ENCODE measurements at regions not wholly inside any gene's neighbourhood (a gene's known extent, or its start where the extent isn't known, plus 50 kb on each side); places are given as distances from the start of the nearest gene placed in this dataset.

DNA sequence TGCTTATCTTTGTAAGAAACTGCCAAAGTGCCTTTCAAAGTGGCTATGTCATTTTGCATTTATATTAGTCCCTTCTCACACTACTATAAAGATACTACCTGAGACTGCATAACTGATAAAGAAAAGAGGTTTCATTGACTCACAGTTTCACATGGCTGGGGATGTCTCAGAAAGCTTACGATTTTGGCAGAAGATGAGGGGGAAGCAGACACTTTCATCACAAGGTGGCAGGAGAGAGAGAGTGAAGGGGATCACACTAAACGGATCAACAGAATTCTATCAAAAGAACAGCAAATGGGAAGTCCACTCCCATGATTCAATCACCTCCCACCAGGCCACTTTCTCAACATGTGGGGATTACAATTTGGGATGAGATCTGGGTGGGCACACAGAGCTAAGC is 1352.0 kb upstream of the B3GALT2 start:
- no peak for DNase-seq (ENCODE audit: low read depth in 2 of 2)

DNA sequence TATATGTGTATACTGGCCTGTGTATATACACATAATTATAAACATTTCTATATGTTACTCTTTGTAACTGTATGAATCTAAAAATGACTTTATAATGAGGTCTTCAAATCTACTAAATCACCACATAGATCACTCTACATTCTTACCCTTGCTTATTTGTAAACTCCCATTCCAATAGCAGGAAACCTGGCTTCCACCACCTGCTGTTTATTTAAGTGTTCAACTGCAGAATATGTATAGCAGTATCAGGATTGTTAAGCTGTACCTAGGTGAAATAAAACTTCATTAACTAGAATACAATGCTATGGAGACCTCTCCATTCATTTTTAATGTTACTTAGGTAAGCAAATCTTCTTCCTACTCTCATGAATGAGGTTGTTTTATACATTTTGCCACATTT is 1351.1 kb upstream of the B3GALT2 start:
- no peak for DNase-seq (ENCODE audit: low read depth in 2 of 2)

DNA sequence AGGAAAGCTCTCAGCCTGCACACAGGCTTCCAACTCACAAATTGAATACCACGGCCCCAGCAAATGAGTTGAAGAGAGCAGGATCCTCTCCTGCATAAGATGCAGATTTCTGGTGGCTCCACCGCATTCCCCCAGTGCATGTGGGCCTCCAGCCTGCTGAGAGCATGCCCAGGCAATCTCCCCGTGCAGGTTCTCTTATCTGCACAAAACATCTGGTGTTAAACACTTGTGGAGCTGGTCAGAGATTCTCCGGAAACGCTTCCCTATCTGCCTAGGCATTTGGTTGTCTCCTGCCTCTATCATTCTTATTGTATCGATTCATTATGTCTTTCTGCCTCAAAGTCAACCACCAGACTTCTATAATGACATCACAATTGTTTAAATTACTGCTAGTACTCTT is 1349.0 kb upstream of the B3GALT2 start:
- no peak for DNase-seq (ENCODE audit: low read depth in 2 of 2)

DNA sequence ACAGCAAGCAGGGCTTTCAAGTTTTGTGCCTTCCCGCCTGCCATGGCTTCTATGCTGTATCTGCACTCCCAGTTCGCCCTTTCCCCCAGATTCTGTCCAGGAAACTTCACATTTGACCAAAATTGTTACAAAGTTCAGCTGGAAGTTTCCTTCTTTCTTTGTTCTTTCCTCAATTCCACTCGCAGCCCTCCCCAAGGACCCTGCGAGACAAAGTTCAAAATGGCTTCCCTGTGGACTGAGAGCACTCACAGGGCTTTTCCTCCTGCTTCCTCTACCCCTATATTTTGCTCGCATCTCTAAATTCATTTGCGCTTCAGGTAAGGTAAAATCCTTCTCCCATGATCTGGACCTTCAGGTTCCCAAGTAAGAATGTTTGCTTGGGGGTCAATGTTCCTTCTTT is 1348.4 kb upstream of the B3GALT2 start:
- DNase-seq (ENCODE audit: low read depth in 2 of 2): no peak

DNA sequence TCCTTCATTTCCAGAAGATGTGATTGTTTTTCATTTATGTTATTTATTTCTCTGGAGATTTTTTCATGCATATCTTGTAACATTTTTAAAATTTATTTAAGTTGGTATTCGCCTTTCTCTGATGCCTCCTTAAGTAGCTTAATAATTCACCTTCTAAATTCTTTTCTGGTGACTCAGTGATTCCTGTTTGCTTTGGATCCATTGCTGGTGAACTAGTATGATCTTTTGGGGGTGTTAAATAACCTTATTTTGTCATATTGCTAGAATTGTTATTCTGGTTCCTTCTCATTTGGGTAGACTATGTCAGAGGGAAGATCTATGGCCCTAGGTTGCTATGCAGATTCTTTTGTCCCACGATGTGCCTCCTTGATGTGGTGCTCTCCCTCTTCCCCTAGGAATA is 1347.2 kb upstream of the B3GALT2 start:
- no peak for DNase-seq (ENCODE audit: low read depth in 2 of 2)

DNA sequence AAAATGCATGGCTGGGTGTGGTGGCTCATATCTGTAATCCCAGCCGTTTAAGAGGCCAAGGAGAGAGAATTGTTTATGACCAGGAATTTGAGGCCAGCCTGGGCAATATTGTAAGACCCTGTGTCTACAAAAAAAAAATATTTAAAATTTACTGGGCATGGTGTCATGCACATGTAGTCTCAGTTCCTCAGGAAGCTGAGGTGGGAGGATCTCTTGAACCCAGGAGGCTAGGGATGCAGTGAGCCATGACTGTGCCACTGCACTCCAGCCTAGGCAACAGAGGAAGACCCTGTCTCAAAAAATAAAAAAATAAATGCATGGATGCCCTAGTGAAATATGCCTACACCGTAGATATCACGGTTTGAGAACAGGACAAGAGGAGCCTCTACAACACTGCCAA is 1331.2 kb upstream of the B3GALT2 start:
- DNase-seq (ENCODE audit: low read depth in 2 of 2): no peak

DNA sequence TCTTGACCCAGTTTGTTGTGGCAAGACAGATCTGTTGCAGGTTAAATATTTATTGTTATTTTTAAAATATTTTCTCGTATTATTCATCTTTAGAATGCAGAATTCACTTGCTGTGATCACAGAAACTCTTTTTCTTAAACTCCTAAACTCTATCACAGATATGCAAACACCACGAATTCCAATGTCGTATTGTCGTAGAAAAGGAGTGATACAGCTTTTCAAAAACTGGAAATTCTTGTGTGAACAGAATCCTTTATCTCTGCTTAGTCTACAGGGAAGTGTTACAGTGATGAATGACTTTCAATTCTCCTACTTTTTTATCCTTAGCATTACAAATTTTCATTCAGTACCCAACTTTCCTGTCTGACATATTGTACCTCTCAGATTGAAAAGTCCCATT is 1329.5 kb upstream of the B3GALT2 start:
- no peak for DNase-seq (ENCODE audit: low read depth in 2 of 2)

DNA sequence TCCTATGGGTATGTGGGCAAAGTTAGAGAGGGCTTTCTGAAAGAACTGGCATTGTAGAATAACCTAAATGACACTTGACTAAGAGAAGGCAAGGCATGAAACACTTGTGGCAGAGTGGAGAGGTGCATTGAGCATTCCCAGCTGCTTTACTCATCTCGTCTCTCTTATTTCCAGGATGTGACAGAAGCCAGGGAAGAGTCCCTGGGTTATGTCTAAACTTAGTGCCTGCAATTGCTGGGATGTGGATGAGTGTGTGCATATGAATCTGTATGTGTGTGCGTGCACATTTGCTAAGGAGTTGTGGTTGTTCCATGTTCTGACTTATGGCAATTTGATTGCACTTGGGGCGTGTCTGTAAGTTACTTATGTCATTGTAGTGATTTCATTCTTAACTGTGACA is 1326.5 kb upstream of the B3GALT2 start:
- no peak for DNase-seq (ENCODE audit: low read depth in 2 of 2)

DNA sequence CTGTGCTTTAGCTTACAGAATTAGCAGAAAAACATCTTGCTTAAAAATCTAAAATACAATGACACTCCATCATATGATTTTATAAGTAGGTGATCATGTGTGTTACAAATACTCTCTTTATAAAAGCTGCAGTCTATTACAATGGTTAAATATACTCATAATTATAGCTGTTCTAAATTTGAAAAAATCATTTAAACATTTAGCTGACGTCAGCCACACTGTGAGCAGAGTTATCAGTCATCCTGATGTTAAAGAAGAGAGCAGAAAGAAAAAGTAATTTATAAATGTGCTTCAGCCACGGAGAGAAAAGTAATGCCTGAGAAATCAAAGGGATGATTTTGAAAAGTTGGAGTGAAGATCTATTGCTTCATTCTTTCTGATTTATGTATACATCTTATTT is 1325.9 kb upstream of the B3GALT2 start:
- DNase-seq (ENCODE audit: low read depth in 2 of 2): no peak

DNA sequence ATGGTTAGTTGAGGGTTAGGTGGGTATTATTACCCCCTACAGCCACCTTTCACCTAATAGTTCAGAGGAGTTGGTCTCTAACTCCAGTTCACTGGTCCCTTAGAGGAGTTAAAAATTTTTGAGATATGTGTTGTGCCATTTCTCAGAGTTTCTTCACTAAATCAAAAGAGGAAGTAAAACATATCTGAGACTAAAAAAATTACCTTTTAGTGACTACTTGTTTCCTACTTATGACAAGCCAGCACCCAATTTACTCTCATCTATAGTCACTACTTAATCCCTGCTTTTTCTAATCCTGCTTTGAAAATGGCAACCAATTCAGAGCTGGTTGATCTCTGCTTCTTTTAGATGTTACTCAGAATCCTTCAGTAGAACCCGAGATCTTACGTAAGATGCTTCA is 1316.8 kb upstream of the B3GALT2 start:
- DNase-seq (ENCODE audit: low read depth in 2 of 2): no peak

DNA sequence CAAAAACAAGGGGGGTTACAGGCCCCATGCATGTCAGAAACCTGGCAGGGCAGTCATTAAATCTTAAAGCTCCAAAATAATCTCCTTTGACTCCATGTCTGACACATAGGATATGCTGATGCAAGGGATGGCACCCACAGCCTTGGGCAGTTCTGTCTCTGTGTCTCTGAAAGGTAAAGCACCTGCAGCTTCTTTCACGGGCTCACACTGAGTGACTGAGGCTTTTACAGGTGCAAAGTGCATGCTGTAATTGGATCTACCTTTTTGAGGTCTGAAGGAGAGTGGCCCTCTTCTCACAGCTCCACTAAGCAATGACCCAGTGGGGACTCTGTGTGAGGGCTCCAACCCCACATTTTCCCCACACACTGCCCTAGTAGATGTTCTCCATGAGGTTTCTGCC is 1309.0 kb upstream of the B3GALT2 start:
- DNase-seq (ENCODE audit: low read depth in 2 of 2): no peak

DNA sequence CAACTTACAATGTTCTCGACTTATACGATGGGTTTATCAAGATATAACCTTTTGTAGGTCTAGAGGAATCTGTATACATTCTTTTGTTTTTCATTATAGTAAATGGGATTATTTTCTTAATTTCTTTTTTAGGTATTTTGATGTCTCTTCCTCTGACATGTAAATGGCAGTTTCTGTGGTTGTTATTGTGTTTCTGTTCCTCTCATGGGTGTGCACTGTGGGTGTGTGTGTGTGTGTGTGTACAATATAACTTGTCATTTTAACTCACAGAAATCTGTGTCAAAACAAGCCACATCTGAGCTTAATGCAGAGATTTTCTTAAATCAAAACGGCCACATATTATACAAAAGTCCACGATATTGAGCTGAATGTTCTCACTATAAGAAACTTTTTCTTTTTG is 1300.8 kb upstream of the B3GALT2 start:
- no peak for DNase-seq (ENCODE audit: low read depth in 2 of 2)

DNA sequence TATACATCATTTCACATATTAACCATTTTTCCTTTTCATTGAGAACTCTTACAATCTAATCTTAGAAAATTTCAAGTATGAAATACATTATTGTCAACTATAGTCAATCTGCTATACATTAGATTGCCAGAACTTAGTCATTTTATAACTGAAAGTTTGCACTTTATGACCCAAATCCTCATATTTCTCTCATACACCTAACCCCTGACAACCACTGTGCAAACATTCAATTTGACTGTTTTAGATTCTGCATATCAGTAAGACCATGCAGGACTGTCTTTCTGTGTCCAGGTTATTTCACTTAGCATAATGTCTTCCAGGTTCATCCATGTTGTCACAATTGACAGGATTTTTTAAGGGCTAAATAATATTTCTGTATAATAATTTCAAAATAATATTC is 1299.0 kb upstream of the B3GALT2 start:
- no peak for DNase-seq (ENCODE audit: low read depth in 2 of 2)

DNA sequence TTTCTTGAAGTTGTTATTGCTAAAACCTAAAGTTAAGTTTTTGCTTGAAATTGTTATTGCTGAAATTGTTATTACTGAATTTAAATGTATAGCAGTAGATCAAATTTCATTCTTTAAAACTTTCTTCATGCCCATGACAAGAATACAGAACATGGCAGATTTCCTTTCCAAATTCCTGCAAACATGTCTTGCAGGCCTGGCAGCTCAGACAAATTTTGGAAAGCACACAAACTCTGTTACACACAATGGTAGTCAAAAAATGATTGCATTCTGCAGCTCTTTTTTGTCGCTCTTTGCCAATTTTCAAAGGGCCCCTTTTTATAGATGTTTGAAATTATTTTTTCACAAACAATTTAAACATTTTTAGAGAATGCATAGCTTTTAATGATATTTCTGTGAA is 1292.3 kb upstream of the B3GALT2 start:
- no peak for DNase-seq (ENCODE audit: low read depth in 2 of 2)

DNA sequence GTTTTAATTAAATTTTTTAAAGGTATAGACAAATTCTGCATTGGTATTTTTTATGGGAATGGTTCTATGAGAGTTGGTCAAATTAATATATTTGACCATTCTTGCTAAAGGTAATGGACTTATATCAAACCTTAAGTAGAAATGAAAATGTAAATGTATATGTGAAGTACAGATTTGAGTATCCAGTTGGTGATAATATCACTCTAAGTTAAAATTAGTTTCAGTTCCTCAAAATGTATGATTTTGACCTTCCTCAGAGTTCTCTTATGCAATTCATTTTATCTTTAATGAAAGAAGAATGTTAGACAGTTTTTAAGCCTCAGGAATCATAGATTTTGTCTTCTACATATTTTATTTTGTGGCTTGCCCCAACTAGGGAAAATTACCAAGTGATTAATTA is 1291.5 kb upstream of the B3GALT2 start:
- no peak for DNase-seq (ENCODE audit: low read depth in 2 of 2)

DNA sequence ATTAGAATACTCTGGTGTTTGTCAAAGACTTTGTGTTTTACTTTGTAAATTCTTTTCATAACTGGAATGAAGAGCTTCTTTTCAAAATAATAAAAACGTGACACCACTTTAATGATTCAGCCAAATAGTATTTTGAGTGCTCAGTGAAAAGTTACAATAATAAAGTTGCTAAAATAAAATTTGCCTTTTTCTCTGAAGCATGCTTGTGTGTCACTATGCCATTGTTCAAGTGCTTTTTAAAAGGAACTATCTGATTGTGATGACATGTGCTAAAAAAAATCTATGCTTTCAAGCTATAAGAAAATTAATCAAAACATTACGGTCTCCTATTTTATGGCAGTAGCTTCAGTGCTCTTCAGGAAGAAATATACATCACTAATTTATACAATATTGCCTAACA is 1290.5 kb upstream of the B3GALT2 start:
- DNase-seq (ENCODE audit: low read depth in 2 of 2): no peak

DNA sequence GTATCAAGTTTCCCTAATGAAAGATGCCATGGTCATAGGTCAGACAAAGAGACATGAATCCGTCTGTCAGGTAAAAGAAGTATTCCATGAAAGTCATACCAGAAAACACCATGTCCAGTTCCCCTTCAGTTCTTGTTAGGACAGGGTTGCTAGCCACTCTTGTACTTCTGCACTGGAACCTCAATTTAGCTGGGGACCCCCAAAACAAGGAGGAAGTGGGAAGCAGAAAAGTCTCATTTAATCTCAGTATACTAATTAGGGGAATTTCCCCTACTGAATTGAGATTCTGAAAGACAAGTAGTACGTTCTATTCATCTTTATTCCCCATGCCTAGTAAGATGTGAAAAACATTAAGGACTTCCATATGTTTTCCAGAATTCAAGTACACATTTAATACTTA is 1289.9 kb upstream of the B3GALT2 start:
- no peak for DNase-seq (ENCODE audit: low read depth in 2 of 2)

DNA sequence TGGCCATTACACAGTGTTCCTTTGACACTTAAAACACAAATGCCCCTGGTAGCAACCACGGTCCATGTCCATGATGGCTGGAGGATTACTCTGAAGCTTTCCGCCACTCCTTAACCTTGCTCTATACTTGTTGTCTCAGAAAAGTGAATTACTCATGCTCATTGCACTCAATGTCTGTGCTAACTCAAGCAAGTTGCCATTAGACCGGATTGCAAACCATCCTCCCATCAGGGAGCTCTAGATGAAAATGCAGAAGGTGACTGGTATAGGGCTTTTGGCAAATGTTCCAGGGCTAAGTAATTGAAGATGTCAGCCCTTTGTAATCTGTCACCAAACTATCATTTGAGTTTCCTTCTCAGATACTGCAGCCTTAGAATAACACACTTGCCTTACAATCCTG is 1288.3 kb upstream of the B3GALT2 start:
- DNase-seq (ENCODE audit: low read depth in 2 of 2): no peak

DNA sequence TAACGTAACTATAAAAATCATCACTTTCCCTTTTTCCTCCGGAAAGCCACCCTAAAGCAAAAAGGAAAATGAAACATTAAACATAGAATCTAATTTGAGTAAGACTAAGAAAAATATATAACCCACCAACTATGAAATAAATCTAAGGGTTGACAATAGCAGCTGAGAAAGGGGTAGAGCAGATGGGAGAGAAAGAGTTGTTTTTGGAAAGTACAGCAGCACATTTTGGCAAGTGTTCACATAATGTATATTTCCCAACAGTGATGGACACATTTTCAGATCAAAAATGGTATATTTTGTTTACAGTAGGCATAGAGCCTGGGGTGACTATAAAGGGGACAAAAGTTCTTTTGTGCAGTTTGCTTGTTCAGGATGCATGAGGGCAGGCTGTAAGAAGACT is 1287.4 kb upstream of the B3GALT2 start:
- DNase-seq (ENCODE audit: low read depth in 2 of 2): no peak

DNA sequence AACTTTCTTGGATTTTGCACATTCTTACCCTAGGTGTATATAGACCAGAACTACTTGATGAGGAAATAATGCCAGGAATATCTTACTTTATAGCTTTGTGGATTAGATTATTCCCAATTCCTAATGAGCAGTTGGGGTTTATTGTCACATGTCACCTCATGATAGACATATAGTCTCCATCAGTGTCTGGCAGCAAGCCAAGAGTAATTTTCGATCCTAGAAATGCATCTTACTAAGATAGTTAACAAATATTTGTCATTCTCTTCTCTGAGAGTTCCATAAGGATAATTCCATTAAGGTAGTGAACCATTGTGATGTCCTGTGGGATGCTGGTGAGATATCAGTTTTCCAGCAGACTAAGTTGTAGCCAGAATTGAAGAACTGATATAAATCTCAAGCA is 1282.9 kb upstream of the B3GALT2 start:
- DNase-seq (ENCODE audit: low read depth in 2 of 2): no peak

DNA sequence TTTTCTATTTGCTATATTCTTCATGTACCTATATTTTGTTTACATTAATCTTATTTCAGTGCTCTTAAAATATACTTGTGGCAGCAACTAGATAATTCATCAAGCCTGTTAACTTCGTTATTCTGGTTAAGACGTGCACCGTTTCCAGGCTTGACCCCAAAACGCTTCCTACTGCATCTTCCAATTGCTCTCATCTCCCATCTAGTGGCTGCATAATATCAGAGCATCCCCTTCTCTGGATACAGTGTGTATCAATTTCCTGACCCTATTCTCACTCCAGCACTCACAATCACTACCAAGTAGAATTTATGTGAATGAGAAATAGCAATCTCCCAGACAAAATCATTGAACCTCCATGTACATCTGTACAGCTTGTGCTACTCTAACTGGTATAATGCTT is 1280.3 kb upstream of the B3GALT2 start:
- no peak for DNase-seq (ENCODE audit: low read depth in 2 of 2)

DNA sequence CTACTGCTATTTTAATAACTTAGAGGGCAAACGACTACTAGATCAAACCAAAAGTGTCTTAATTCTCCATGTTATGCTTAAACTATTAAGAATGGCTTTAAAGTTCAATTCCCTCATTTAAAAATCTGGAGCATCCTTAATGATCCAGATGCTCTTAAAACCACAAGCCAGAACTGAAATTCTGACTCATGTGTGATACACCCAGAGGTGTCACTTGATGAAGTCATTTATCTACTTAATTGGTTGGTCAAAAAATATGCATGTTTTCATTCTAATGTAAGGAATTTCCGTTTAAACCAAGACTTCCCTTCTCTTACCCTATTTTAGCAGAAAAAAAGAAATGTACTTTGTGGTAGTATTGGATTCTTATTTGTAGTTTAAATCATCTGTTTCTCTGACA is 1261.2 kb upstream of the B3GALT2 start:
- no peak for DNase-seq (ENCODE audit: low read depth in 2 of 2)

DNA sequence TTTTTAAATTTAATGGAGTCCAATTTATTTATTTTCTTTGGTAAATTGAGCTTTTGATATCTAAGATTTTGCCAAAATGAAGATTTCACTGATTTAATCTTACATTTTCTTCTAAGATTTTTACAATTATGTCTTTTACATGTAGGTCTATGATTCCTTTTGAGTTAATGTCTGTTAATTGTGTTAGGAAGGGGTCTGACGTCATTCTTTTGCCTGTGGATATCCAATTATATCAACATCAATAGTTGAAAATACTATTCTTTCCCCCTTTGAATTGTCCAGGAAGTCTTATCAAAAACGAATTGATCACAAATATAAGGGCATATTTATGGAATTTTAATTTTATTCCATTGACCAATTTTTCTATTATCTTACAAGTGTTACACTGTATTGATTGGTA is 1258.8 kb upstream of the B3GALT2 start:
- DNase-seq (ENCODE audit: low read depth in 2 of 2): no peak

DNA sequence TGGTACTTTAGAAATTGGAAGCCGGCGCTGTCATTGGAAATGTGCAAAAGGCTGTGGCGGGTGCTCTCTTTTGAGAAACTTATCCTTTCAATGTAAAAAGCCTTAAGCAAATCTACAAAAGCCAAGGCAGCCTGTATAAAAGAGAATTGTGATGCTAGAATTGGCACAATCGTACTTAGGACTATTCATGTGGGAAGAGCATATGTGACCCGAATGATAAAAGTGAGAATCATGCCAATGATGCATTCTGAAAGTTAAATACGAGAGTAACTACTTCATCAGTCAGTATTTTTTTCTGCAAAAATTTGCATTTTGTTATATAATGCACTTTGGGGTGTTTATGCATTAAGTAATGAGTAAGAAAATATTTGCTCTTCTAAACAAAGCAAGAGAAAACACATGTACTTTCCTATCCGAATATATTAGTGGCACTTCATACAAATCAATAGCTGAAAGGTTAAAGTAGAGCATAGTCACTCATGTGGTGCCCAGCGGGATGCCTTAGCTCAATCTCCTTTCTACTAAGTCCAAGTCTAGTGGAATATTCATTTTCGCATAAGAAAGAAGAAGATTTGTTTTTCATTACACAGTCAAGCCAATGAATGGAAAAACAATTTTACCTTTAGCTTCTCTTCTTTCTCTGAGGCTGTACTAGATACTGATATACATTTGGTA is 1256.6 kb upstream of the B3GALT2 start:
- DNase-seq (ENCODE audit: low read depth in 2 of 2): no peak

DNA sequence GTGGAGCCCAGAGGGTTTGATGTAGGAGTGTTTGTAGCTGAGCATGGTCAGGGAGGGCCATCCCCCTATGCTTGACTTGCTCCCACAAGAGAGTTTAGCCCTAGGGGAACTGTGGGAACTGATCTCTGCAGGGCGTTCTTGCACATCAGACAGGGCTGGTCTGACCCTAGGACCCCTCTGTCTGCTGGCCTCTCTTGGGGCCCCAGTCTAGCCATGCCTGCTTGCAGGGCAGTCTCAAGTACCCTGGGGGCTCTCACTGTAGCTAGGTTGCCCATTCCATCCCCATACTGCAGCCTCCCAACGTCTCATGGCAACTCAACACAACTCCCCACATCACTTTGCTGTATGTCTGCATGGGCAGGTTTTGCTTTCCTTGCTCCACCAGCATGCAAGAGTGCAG is 1250.7 kb upstream of the B3GALT2 start:
- DNase-seq (ENCODE audit: low read depth in 2 of 2): no peak
